HUES48 (cell line): ENCODE measurements at regions not wholly inside any gene's neighbourhood (a gene's known extent, or its start where the extent isn't known, plus 50 kb on each side); places are given as distances from the start of the nearest gene placed in this dataset.

Experiments used
- H3K27ac ChIP-seq: one replicate; pipeline ENCODE4 v1.7.0; 2013; ENCODE audit warnings: low read depth, low read length, inconsistent platforms
- H3K27me3 ChIP-seq: 2 replicates; pipeline ENCODE4 v1.6.1; 2013; ENCODE audit warnings: mild to moderate bottlenecking, low read length; ENCODE audit not compliant: control insufficient read depth, insufficient read depth
- H3K36me3 ChIP-seq: 2 replicates; pipeline ENCODE4 v1.6.1; 2013; ENCODE audit warnings: low read length; ENCODE audit not compliant: control insufficient read depth, insufficient read depth
- H3K4me1 ChIP-seq: 2 replicates; pipeline ENCODE4 v1.6.1; 2013; ENCODE audit warnings: mild to moderate bottlenecking, low read length; ENCODE audit not compliant: control insufficient read depth, insufficient read depth
- H3K4me3 ChIP-seq: 2 replicates; pipeline ENCODE4 v1.5.1; 2013; ENCODE audit warnings: mild to moderate bottlenecking, low read depth, low read length
- H3K9ac ChIP-seq: 2 replicates; pipeline ENCODE4 v1.6.1; 2013; ENCODE audit warnings: mild to moderate bottlenecking, low read depth, low read length, moderate library complexity
- H3K9me3 ChIP-seq: 2 replicates; pipeline ENCODE4 v1.6.1; 2013; ENCODE audit warnings: low read length; ENCODE audit not compliant: control insufficient read depth, insufficient read depth

DNA sequence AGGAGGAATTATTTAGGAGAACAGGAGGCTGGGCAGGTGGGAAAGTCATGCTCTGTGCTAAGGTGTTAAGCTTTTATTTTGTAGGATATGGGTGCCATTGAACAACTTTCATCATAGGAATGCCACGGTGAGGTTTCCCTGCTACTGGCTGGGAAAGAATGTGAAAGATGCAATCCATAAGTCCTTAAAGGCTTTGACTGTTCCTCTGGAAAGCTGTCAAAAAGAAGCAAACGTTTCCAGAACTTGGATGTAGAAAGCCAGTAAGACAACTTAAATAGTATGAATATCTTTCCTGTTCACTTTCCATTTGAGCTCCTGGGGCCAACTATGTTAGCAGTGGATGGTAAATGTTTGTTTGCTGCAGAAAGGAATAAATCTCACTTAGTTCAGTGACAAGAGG lies 574.4 kb downstream of the RNF144B start:
- no peaks in the 10 kb centered on the region for H3K4me1 ChIP-seq
- no peak overlapping the region for H3K27ac ChIP-seq
- no peaks in the 10 kb centered on the region for H3K9me3 ChIP-seq
- H3K27me3 ChIP-seq = no peaks in the 10 kb centered on the region
- H3K4me3 ChIP-seq = no peak overlapping the region
- H3K9ac ChIP-seq = no peak overlapping the region
- H3K36me3 ChIP-seq = no peaks in the 10 kb centered on the region

GRCh38 chr6:18962361-18962905 lies 575.3 kb downstream of the RNF144B start:
- H3K36me3 ChIP-seq = no peaks in the 10 kb centered on the region
- no peak overlapping the region for H3K27ac ChIP-seq
- H3K9ac ChIP-seq = no peak overlapping the region
- no peaks in the 10 kb centered on the region for H3K27me3 ChIP-seq
- no peak overlapping the region for H3K4me3 ChIP-seq
- no peaks in the 10 kb centered on the region for H3K9me3 ChIP-seq
- H3K4me1 ChIP-seq = no peaks in the 10 kb centered on the region

GRCh38 chr6:18963439-18963838 lies 576.3 kb downstream of the RNF144B start:
- Histone ChIP-seq H3K9ac (no peak overlapping the region), H3K27me3 (no peaks in the 10 kb centered on the region), H3K36me3 (no peaks in the 10 kb centered on the region), H3K4me1 (no peaks in the 10 kb centered on the region), H3K27ac (no peak overlapping the region), H3K4me3 (no peak overlapping the region), H3K9me3 (no peaks in the 10 kb centered on the region)

- Histone ChIP-seq H3K4me3 (no peak overlapping the region), H3K4me1 (no peaks in the 10 kb centered on the region), H3K9me3 (no peaks in the 10 kb centered on the region), H3K36me3 (no peaks in the 10 kb centered on the region), H3K9ac (no peak overlapping the region), H3K27me3 (no peaks in the 10 kb centered on the region), H3K27ac (no peak overlapping the region)
Measured at GRCh38 chr6:18973251-18973650, 586.1 kb downstream of the RNF144B start.

- Histone ChIP-seq H3K27me3 (no peaks in the 10 kb centered on the region), H3K9me3 (no peaks in the 10 kb centered on the region), H3K4me3 (no peak overlapping the region), H3K9ac (no peak overlapping the region), H3K36me3 (no peaks in the 10 kb centered on the region), H3K4me1 (no peaks in the 10 kb centered on the region), H3K27ac (no peak overlapping the region)
Measured at GRCh38 chr6:18976091-18976490, 588.9 kb downstream of the RNF144B start.

DNA sequence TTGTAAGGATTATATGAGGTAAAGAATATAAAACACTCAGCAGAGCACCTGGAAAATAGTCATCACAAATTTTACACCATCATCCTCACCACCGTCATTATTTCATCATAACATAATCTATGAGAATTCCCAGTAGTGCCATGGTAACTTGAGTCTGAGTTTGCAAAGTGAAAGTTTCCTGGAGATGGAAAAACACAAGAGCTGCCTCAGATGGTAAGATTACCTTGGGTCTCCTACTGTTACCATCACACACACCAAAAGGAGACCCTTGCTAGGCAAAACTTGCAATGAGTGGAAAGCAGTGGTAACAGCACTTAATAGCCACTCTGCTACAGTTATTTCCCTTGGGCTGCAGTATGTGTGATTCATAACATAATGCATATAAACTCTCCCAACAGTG lies 589.8 kb downstream of the RNF144B start:
- no peak overlapping the region for H3K4me3 ChIP-seq
- H3K27me3 ChIP-seq = no peaks in the 10 kb centered on the region
- no peaks in the 10 kb centered on the region for H3K36me3 ChIP-seq
- H3K27ac ChIP-seq = no peak overlapping the region
- no peaks in the 10 kb centered on the region for H3K4me1 ChIP-seq
- H3K9me3 ChIP-seq = no peaks in the 10 kb centered on the region
- no peak overlapping the region for H3K9ac ChIP-seq

DNA sequence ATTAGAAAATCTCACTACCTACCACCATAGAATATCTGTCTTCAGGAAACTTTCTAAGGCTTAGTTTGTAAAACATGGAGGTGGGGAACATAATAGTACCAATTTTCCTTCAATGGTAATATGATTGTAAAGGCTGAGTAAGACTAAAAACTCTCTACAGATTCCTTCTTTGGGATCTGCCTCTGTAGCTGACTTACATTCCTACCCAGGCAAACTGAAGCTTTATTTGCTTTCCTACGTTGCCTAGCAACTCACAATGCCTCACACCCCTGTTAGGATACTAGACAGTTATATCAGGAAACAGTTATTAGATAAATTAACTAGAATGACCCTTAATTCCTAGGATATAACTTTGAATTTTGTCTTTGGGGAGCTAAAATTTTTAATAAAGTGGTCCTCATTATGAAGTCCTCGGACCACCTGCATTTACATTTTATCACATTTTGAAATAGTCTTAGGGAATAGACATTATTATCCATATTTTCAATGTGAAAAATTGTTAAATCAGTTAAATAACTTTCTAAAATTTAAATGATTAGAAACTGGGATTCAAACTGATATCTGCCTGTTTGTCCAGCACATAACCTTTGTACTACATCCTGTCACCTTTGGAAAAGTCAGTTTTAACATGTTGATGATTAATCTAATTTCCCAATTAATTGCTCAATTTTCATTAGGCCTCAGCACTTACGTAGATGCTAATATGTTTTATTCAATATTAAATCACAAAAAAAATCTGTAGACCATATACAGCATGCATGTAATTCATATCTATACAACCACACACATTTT lies 591.4 kb downstream of the RNF144B start:
- Histone ChIP-seq H3K9ac (no peak overlapping the region), H3K27me3 (no peaks in the 10 kb centered on the region), H3K36me3 (no peaks in the 10 kb centered on the region), H3K4me1 (no peaks in the 10 kb centered on the region), H3K4me3 (no peak overlapping the region), H3K27ac (peak overlapping the region; percentile 22), H3K9me3 (no peaks in the 10 kb centered on the region)

DNA sequence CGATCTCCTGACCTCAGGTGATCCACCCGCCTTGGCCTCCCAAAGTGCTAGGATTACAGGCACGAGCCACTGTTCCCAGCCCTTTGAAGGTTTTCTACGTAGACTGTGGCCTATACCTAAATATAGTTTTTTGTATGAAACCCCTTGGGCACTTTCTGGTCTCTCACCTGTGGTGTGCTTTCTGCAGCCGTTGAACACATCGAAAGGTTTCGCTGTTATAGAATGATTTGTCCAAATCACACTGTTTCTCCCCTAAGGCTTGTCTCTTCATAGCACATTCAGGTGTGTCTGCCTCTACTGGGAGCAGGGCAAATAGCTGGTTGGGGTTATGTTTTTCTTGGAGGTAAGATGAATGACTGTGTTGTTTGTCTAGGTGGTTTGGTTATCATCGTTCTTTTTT lies 597.9 kb downstream of the RNF144B start:
- no peaks in the 10 kb centered on the region for H3K27me3 ChIP-seq
- H3K9me3 ChIP-seq = no peaks in the 10 kb centered on the region

GRCh38 chr6:18985996-18986395 lies 598.8 kb downstream of the RNF144B start:
- H3K9ac ChIP-seq = no peak overlapping the region
- no peaks in the 10 kb centered on the region for H3K36me3 ChIP-seq
- peaks cover 4% of the 10 kb centered on the region; the same call in 1 of the 2 replicates for H3K4me1 ChIP-seq
- no peaks in the 10 kb centered on the region for H3K27me3 ChIP-seq
- H3K27ac ChIP-seq = no peak overlapping the region
- no peaks in the 10 kb centered on the region for H3K9me3 ChIP-seq
- H3K4me3 ChIP-seq = no peak overlapping the region

More for the DNA sequence above, 597.9 kb downstream of the RNF144B start:
- H3K36me3 ChIP-seq = no peaks in the 10 kb centered on the region
- peaks cover 2% of the 10 kb centered on the region; the same call in 1 of the 2 replicates for H3K4me1 ChIP-seq
- H3K9ac ChIP-seq = no peak overlapping the region
- H3K27ac ChIP-seq = no peak overlapping the region
- no peak overlapping the region for H3K4me3 ChIP-seq

GRCh38 chr6:18988636-18989035 lies 601.5 kb downstream of the RNF144B start:
- Histone ChIP-seq H3K4me1 (peaks cover 8% of the 10 kb centered on the region), H3K27me3 (no peaks in the 10 kb centered on the region), H3K9me3 (no peaks in the 10 kb centered on the region), H3K27ac (no peak overlapping the region), H3K9ac (no peak overlapping the region), H3K4me3 (no peak overlapping the region), H3K36me3 (no peaks in the 10 kb centered on the region)

DNA sequence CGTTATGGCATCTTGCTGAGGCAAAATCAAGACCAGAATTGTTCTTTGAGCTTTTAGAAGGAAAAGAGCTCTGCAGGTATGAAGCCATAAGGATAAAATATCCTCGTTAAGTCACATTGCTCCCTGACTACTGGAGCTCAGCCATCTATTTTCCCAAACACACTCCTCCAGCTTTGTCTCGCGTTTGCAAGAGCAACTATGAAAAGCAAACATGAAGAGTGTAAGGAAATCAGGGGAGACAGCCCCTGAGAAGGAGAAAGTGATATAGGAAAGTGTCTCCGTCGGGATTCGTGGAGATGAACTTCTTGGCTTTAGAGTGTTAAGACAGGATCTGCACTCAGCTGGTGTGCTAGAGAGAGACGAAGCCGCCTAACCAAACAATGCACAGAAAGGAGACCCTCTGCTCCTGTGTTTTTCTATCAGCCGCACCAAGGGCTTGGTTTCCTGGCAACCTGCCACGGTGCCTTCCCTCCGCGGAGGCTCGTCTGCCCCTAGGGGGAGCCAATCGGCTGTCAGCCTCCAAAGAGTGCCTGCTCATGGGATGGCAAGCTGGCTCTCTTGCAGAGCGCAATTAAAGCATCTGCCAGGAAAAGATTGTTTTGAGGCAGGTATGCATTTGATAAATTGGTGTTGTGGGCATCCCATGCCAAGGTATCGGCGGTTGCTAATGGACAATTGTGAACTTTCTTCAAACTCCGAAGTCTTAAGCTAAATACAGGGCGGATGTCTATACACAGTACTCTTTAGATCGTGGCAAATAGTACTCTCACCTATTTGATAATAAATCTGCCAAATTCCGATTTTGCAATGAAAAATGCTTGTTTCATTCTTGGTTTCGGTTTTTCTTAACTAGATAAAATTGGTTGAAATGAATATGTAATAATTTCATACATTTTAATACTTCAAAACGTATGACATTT lies 603.2 kb downstream of the RNF144B start:
- no peak overlapping the region for H3K27ac ChIP-seq
- H3K9ac ChIP-seq = no peak overlapping the region
- H3K36me3 ChIP-seq = no peaks in the 10 kb centered on the region
- no peaks in the 10 kb centered on the region for H3K27me3 ChIP-seq
- H3K9me3 ChIP-seq = no peaks in the 10 kb centered on the region
- H3K4me1 ChIP-seq = peaks cover 8% of the 10 kb centered on the region
- H3K4me3 ChIP-seq = no peak overlapping the region
